Body of pancreas (tissue), 4 donors: ENCODE measurements at regions not wholly inside any gene's neighbourhood (a gene's known extent, or its start where the extent isn't known, plus 50 kb on each side); places are given as distances from the start of the nearest gene placed in this dataset.

Source experiments
- ATAC-seq: fragments of 150-250 bp; one replicate; pipeline ENCODE4 v1.9.1; 2016
- DNase-seq, 4 donors: peaks; one replicate each; pipeline ENCODE4 v3.0.0-alpha.2; 2019
- H3K27ac ChIP-seq, 4 donors: fragments of 200-600 bp; sonication (generic); 1 replicate in 3 of 4; 2 replicates in 1 of 4; pipeline versions ENCODE4 v1.5.1 to v1.6.1; 2016 to 2019; ENCODE audit warnings: mild to moderate bottlenecking in 1 of 4, mixed read lengths in 1 of 4, moderate library complexity in 1 of 4
- H3K27me3 ChIP-seq, 2 donors: fragments of 200-600 bp; sonication (generic); one replicate each; pipeline ENCODE4 v1.6.0; 2016; ENCODE audit warnings: mild to moderate bottlenecking in 1 of 2
- H3K36me3 ChIP-seq, 2 donors: fragments of 200-600 bp; sonication (generic); replicated peaks in 1 of 2; 2 replicates each; pipeline ENCODE4 v1.5.1; 2016; ENCODE audit warnings: low read depth in 2 of 2; ENCODE audit not compliant: insufficient read depth in 1 of 2
- H3K4me1 ChIP-seq: fragments of 200-600 bp; sonication (generic); one replicate; pipeline ENCODE4 v1.6.0; 2016
- H3K4me3 ChIP-seq, 2 donors: fragments of 200-600 bp; sonication (generic); 1 replicate in 1 of 2; 2 replicates in 1 of 2; pipeline ENCODE4 v1.5.1; 2016 to 2019
- H3K9me3 ChIP-seq, 3 donors: fragments of 200-600 bp; sonication (generic); 1 replicate in 2 of 3; 2 replicates in 1 of 3; pipeline ENCODE4 v1.5.1; 2016
- POLR2A ChIP-seq, 3 donors: fragments of 450-650 bp; IDR thresholded peaks; one replicate each; pipeline ENCODE4 v1.6.1; 2016; ENCODE audit warnings: antibody characterized with exemption in 3 of 3, mild to moderate bottlenecking in 2 of 3
- WGBS, 2 donors: methylation state at CpG; one replicate each; pipeline ENCODE4 v1.1.5; 2017; 5-methylcytosine and 5-hydroxymethylcytosine counted together
- intact Hi-C: fragments of 100-400 bp; cut with DNase I; formaldehyde crosslinking; loops from one replicate; pipeline ENCODE4 v1.15.1; 2023
- TF ChIP-seq, protein P1 (sequence below), 7 experiments: fragments of 450-650 bp in 4 of 7; fragments of 200-600 bp in 3 of 7; sonication (generic) in 3 of 7; IDR thresholded peaks; one replicate each; pipeline ENCODE4 v1.5.1; 2016 to 2019; ENCODE audit warnings: antibody characterized with exemption in 7 of 7

DNA sequence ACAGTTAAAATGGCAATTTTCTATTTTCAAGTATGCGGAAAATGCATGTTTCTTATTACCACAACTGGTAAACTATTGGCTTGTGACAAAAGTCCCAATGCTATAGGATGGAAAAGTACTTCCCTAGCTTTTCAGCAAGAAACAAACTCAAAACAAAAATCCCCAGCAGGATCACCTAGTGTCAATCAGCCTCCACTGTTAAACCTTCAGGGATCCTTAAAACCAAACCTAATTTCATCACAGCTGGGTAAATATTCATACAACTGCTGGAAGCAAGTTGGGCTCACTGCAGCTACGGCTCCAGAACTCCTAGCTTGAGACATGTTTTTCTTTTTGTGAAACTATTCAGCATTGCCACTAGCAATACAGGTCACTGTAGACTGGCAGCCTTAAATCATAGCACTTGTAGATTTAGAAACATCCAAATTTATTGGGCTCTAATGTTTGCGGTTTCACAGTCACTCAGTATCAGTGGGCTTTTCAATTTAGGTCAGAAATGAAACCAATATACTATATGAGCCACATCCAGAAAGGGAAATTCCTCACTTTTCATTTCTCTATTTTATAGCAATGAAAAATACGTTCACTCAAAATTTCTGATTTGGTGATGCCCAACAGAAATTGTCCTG lies 145.2 kb upstream of the ANK3 start:
- no peaks in the 10 kb centered on the region for H3K9me3 ChIP-seq
- intact Hi-C loops = no loop called here
- no peaks in the 10 kb centered on the region for H3K4me1 ChIP-seq
- H3K36me3 ChIP-seq = no peaks in the 10 kb centered on the region
- H3K4me3 ChIP-seq = no peak overlapping the region
- no peak for TF ChIP-seq POLR2A (IDR thresholded peaks at IDR 0.05)
- TF ChIP-seq, protein P1, sequence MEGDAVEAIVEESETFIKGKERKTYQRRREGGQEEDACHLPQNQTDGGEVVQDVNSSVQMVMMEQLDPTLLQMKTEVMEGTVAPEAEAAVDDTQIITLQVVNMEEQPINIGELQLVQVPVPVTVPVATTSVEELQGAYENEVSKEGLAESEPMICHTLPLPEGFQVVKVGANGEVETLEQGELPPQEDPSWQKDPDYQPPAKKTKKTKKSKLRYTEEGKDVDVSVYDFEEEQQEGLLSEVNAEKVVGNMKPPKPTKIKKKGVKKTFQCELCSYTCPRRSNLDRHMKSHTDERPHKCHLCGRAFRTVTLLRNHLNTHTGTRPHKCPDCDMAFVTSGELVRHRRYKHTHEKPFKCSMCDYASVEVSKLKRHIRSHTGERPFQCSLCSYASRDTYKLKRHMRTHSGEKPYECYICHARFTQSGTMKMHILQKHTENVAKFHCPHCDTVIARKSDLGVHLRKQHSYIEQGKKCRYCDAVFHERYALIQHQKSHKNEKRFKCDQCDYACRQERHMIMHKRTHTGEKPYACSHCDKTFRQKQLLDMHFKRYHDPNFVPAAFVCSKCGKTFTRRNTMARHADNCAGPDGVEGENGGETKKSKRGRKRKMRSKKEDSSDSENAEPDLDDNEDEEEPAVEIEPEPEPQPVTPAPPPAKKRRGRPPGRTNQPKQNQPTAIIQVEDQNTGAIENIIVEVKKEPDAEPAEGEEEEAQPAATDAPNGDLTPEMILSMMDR (IDR thresholded peaks at IDR 0.05) = no peak
- DNase-seq (no peak), ATAC-seq (no peak)
- no peak overlapping the region for H3K27ac ChIP-seq
- 73 to 78% methylated on average over 4 of the region's 4 CpGs for WGBS, 2 donors
- H3K27me3 ChIP-seq = no peaks in the 10 kb centered on the region

- ATAC-seq (no peak), DNase-seq (no peak)
- Histone ChIP-seq H3K27me3 (no peaks in the 10 kb centered on the region), H3K27ac (no peak overlapping the region), H3K4me3 (no peak overlapping the region), H3K4me1 (no peaks in the 10 kb centered on the region), H3K9me3 (no peaks in the 10 kb centered on the region), H3K36me3 (no peaks in the 10 kb centered on the region)
- intact Hi-C loops = no loop called here
- 81 to 86% methylated on average over 6 of the region's 6 CpGs for whole genome bisulfite sequencing, 2 donors
- TF ChIP-seq, protein P1 (IDR thresholded peaks at IDR 0.05) = no peak
- no peak for TF ChIP-seq POLR2A (IDR thresholded peaks at IDR 0.05)
These were observed 143.2 kb upstream of the ANK3 start for GRCh38 chr10:60532696-60533468.

GRCh38 chr10:60531006-60531405 lies 141.3 kb upstream of the ANK3 start:
- ATAC-seq (no peak), DNase-seq (no peak)
- TF ChIP-seq, protein P1 (IDR thresholded peaks at IDR 0.05) = no peak
- TF ChIP-seq POLR2A (IDR thresholded peaks at IDR 0.05) = no peak
- H3K27ac ChIP-seq = no peak overlapping the region
- intact Hi-C loops = no loop called here
- no peaks in the 10 kb centered on the region for H3K27me3 ChIP-seq
- no peak overlapping the region for H3K4me3 ChIP-seq
- H3K4me1 ChIP-seq = no peaks in the 10 kb centered on the region
- H3K36me3 ChIP-seq = no peaks in the 10 kb centered on the region
- no peaks in the 10 kb centered on the region for H3K9me3 ChIP-seq
- 86 to 89% methylated on average over 2 of the region's 2 CpGs for WGBS, 2 donors

DNA sequence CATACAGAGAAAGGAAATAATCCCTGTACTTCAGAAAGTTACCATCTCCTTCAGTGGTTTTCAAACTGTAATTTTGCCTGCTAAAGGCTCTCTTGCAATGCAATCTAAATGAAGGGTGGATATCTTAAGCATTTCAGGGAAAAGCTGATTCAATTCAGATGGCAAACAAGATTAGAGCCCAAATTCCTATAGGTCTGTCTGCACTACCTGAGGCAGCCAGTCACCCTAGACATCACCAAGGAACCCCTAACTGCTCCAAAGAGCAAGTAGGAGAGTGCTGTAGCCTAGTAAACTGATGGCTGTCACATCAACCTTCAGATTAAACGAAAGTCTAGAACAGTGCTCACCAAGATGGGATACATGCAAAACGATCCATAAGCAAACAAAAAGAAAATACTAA lies 138.0 kb upstream of the ANK3 start:
- Histone ChIP-seq H3K4me3 (no peak overlapping the region), H3K9me3 (no peaks in the 10 kb centered on the region), H3K27ac (no peak overlapping the region), H3K27me3 (no peaks in the 10 kb centered on the region), H3K4me1 (no peaks in the 10 kb centered on the region), H3K36me3 (no peaks in the 10 kb centered on the region)
- TF ChIP-seq, protein P1 (IDR thresholded peaks at IDR 0.05) = no peak
- intact Hi-C loops = no loop called here
- DNase-seq = no peak
- ATAC-seq = no peak
- 87 to 98% methylated on average over 2 of the region's 2 CpGs for WGBS, 2 donors
